HepG2 (cell line): ENCODE measurements at regions not wholly inside any gene's neighbourhood (a gene's known extent, or its start where the extent isn't known, plus 50 kb on each side); places are given as distances from the start of the nearest gene placed in this dataset.

Source experiments
- ELF4 ChIP-seq: sonication (generic); formaldehyde crosslinking; IDR thresholded peaks from 2 replicates; pipeline ENCODE4 v1.5.0; 2020; ENCODE audit warnings: missing genetic modification reagents, mild to moderate bottlenecking, moderate library complexity, borderline replicate concordance
- ETV6 ChIP-seq: sonication (generic); formaldehyde crosslinking; conservative IDR thresholded peaks from 2 replicates; pipeline ENCODE4 v1.4.0; 2020; ENCODE audit warnings: missing genetic modification reagents
- FOSL2 ChIP-seq: sonication (generic); formaldehyde crosslinking; IDR thresholded peaks from 2 replicates; pipeline ENCODE4 v1.4.0; 2020; ENCODE audit warnings: missing genetic modification reagents
- MAFF ChIP-seq: IDR thresholded peaks from 2 replicates; pipeline ENCODE4 v1.6.1; 2011; ENCODE audit warnings: low read depth, low read length, improper control_type of control experiment
- NR2C2 ChIP-seq: sonication (generic); formaldehyde crosslinking; IDR thresholded peaks from 2 replicates; pipeline ENCODE4 v1.4.0; 2020; ENCODE audit warnings: missing genetic modification reagents, mild to moderate bottlenecking, moderate library complexity, borderline replicate concordance
- NR2F1 ChIP-seq, 2 experiments: fragments of 450-650 bp in 1 of 2; formaldehyde crosslinking in 1 of 2; IDR thresholded peaks; 2 replicates each; pipeline versions ENCODE4 v1.5.0 to v1.6.1; 2016 to 2020; ENCODE audit warnings: mild to moderate bottlenecking in 1 of 2, missing compliant biosample characterization in 1 of 2, missing genetic modification reagents in 1 of 2, moderate library complexity in 1 of 2
- TF ChIP-seq, protein P1 (sequence below): sonication (generic); formaldehyde crosslinking; IDR thresholded peaks from 2 replicates; pipeline ENCODE4 v1.4.0; 2020; ENCODE audit warnings: mild to moderate bottlenecking, missing genetic modification reagents, borderline replicate concordance
- TF ChIP-seq, protein P2 (sequence below): sonication (generic); formaldehyde crosslinking; IDR thresholded peaks from 2 replicates; pipeline ENCODE4 v1.5.0; 2020; ENCODE audit warnings: mild to moderate bottlenecking, missing genetic modification reagents, moderate library complexity

DNA sequence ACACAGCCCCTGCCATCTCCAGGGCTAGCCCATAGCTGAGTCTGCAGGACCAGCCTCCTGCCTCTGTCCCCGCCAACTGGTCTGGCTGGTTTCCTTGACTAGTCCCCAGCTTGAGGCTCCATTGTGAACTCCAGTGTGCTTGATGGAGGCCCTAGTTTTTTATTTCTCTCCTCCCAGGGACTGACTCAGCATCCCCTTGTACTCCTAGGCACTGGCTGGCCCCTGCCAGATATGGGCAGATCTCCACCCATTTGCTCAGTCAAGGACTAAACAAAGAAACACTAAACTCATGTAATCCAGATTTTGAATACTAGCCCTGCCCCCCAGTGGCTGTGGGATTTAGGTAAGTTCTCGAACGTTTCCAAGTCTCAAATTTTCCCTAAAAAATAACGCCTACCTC is 415.4 kb upstream of the RORA start:
- no peak for TF ChIP-seq ELF4 (CRISPR knock-in tag)
- TF ChIP-seq NR2C2 (CRISPR knock-in tag) = no peak
- TF ChIP-seq, protein P1, sequence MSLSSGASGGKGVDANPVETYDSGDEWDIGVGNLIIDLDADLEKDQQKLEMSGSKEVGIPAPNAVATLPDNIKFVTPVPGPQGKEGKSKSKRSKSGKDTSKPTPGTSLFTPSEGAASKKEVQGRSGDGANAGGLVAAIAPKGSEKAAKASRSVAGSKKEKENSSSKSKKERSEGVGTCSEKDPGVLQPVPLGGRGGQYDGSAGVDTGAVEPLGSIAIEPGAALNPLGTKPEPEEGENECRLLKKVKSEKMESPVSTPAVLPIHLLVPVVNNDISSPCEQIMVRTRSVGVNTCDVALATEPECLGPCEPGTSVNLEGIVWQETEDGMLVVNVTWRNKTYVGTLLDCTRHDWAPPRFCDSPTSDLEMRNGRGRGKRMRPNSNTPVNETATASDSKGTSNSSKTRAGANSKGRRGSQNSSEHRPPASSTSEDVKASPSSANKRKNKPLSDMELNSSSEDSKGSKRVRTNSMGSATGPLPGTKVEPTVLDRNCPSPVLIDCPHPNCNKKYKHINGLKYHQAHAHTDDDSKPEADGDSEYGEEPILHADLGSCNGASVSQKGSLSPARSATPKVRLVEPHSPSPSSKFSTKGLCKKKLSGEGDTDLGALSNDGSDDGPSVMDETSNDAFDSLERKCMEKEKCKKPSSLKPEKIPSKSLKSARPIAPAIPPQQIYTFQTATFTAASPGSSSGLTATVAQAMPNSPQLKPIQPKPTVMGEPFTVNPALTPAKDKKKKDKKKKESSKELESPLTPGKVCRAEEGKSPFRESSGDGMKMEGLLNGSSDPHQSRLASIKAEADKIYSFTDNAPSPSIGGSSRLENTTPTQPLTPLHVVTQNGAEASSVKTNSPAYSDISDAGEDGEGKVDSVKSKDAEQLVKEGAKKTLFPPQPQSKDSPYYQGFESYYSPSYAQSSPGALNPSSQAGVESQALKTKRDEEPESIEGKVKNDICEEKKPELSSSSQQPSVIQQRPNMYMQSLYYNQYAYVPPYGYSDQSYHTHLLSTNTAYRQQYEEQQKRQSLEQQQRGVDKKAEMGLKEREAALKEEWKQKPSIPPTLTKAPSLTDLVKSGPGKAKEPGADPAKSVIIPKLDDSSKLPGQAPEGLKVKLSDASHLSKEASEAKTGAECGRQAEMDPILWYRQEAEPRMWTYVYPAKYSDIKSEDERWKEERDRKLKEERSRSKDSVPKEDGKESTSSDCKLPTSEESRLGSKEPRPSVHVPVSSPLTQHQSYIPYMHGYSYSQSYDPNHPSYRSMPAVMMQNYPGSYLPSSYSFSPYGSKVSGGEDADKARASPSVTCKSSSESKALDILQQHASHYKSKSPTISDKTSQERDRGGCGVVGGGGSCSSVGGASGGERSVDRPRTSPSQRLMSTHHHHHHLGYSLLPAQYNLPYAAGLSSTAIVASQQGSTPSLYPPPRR (CRISPR knock-in tag) = no peak
- TF ChIP-seq MAFF = no peak
- TF ChIP-seq ETV6 = no peak
- no peak for TF ChIP-seq NR2F1 (CRISPR knock-in tag; IDR thresholded peaks at IDR 0.05)
- TF ChIP-seq FOSL2 (CRISPR knock-in tag) = no peak
- TF ChIP-seq, protein P2, sequence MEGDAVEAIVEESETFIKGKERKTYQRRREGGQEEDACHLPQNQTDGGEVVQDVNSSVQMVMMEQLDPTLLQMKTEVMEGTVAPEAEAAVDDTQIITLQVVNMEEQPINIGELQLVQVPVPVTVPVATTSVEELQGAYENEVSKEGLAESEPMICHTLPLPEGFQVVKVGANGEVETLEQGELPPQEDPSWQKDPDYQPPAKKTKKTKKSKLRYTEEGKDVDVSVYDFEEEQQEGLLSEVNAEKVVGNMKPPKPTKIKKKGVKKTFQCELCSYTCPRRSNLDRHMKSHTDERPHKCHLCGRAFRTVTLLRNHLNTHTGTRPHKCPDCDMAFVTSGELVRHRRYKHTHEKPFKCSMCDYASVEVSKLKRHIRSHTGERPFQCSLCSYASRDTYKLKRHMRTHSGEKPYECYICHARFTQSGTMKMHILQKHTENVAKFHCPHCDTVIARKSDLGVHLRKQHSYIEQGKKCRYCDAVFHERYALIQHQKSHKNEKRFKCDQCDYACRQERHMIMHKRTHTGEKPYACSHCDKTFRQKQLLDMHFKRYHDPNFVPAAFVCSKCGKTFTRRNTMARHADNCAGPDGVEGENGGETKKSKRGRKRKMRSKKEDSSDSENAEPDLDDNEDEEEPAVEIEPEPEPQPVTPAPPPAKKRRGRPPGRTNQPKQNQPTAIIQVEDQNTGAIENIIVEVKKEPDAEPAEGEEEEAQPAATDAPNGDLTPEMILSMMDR (CRISPR knock-in tag) = no peak
